Neural progenitor cell (in vitro differentiated cells): ENCODE measurements at regions not wholly inside any gene's neighbourhood (a gene's known extent, or its start where the extent isn't known, plus 50 kb on each side); places are given as distances from the start of the nearest gene placed in this dataset.

Experiments used
- CTCF ChIP-seq: fragments of 200-600 bp; sonication (generic); IDR thresholded peaks from 2 replicates; pipeline ENCODE4 v1.5.1; 2017; ENCODE audit warnings: antibody characterized with exemption, mild to moderate bottlenecking
- EZH2 ChIP-seq: fragments of 200-600 bp; sonication (generic); IDR thresholded peaks from 2 replicates; pipeline ENCODE4 v1.6.1; 2017; ENCODE audit warnings: antibody characterized with exemption, mild to moderate bottlenecking, moderate library complexity
- EZH2phosphoT487 ChIP-seq: fragments of 200-600 bp; sonication (generic); IDR thresholded peaks from 2 replicates; pipeline ENCODE4 v1.6.1; 2017; ENCODE audit warnings: antibody characterized with exemption

- TF ChIP-seq CTCF (no peak), EZH2 (no peak), EZH2phosphoT487 (no peak)
These were observed 188.2 kb upstream of the ATP6AP2 start for GRCh38 chrX:40392599-40392998.
